ENCODE measurements at regions not wholly inside any gene's neighbourhood (a gene's known extent, or its start where the extent isn't known, plus 50 kb on each side); places are given as distances from the start of the nearest gene placed in this dataset.

DNA sequence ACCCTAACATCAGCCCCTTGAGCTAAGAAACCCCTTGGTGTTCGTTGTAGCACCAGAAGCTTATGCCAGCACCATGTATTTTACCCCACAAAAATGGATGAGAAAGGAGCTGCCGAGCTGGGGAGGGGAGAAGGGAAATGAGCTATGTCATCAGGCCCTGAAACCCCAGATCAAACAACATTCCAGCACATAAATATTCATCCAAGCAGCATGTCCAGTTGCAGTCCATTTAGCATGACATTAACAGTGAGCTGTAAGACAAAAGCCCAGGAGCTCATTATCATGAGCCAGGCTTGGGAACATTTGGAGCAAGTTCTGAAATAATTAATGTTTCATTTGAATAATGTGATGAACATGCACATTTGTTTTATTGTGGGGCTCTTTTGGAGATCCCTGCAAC lies 630.1 kb upstream of the TMEM132C start:
- Histone ChIP-seq H3K27ac (ENCODE audit: low read length) (no peak overlapping the region), H3K9ac (ENCODE audit: low read depth, low read length) (no peak overlapping the region), H3K4me1 (ENCODE audit: insufficient read depth, low read length) (peaks cover 5% of the 10 kb centered on the region), H3K9me3 (ENCODE audit: insufficient read depth, low read depth, low read length) (no peaks in the 10 kb centered on the region), H3K27me3 (ENCODE audit: insufficient read depth, low read length) (no peaks in the 10 kb centered on the region), H3K4me3 (ENCODE audit: low read length) (no peak overlapping the region), H3K36me3 (ENCODE audit: insufficient read depth, low read depth, low read length) (no peaks in the 10 kb centered on the region)

- no peaks in the 10 kb centered on the region for H3K27me3 ChIP-seq (ENCODE audit: insufficient read depth, low read length)
- H3K9me3 ChIP-seq (ENCODE audit: insufficient read depth, low read depth, low read length): no peaks in the 10 kb centered on the region
- no peak overlapping the region for H3K4me3 ChIP-seq (ENCODE audit: low read length)
- no peak overlapping the region for H3K9ac ChIP-seq (ENCODE audit: low read depth, low read length)
- no peaks in the 10 kb centered on the region for H3K36me3 ChIP-seq (ENCODE audit: insufficient read depth, low read depth, low read length)
- no peak overlapping the region for H3K27ac ChIP-seq (ENCODE audit: low read length)
- H3K4me1 ChIP-seq (ENCODE audit: insufficient read depth, low read length): peaks cover 5% of the 10 kb centered on the region
These were observed 626.6 kb upstream of the TMEM132C start for GRCh38 chr12:127640181-127640886.

DNA sequence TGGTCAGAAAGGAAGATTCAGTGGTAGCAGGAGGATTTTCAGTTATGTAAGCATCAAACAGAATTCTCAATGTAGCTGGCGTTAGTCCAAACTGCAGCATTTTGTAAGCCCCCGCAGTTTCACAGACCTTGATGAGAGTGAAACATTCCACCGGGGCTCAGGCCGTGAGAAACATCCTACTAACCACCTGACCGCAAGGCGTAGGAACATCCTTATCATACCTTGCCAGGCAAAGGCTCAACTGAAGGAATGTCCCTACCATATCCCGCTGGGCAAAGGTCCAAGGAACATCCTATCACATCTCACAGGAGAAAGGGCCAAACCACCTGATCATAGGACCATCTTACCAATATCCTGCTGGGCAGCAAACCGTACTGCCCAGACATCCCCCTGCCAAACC lies 624.8 kb upstream of the TMEM132C start:
- H3K4me3 ChIP-seq (ENCODE audit: low read length): no peak overlapping the region
- H3K9me3 ChIP-seq (ENCODE audit: insufficient read depth, low read depth, low read length): no peaks in the 10 kb centered on the region
- no peak overlapping the region for H3K9ac ChIP-seq (ENCODE audit: low read depth, low read length)
- H3K36me3 ChIP-seq (ENCODE audit: insufficient read depth, low read depth, low read length): no peaks in the 10 kb centered on the region
- H3K27me3 ChIP-seq (ENCODE audit: insufficient read depth, low read length): no peaks in the 10 kb centered on the region
- H3K4me1 ChIP-seq (ENCODE audit: insufficient read depth, low read length): no peaks in the 10 kb centered on the region
- no peak overlapping the region for H3K27ac ChIP-seq (ENCODE audit: low read length)

DNA sequence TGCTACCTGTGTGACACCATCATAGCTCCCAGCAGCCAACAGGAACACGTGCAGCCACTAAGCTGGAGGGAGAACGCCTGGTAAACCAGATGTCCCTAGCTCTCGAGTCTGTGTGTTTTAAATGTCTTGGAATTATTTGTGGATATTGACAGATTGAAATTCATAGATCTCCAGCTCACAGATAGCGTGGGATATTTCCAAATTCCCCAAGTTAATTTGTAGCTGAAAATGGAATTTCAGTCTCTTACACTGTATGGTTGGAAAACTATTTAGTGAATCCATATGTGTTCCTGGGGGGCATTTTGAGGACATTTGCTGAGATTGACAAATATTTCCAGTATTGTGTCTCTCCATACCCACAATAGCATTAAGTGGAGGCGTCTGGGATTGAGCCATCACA lies 618.6 kb upstream of the TMEM132C start:
- H3K4me1 ChIP-seq (ENCODE audit: insufficient read depth, low read length): no peaks in the 10 kb centered on the region
- no peak overlapping the region for H3K27ac ChIP-seq (ENCODE audit: low read length)
- no peak overlapping the region for H3K4me3 ChIP-seq (ENCODE audit: low read length)
- H3K27me3 ChIP-seq (ENCODE audit: insufficient read depth, low read length): no peaks in the 10 kb centered on the region
- H3K9me3 ChIP-seq (ENCODE audit: insufficient read depth, low read depth, low read length): no peaks in the 10 kb centered on the region
- H3K36me3 ChIP-seq (ENCODE audit: insufficient read depth, low read depth, low read length): no peaks in the 10 kb centered on the region
- H3K9ac ChIP-seq (ENCODE audit: low read depth, low read length): no peak overlapping the region

- Histone ChIP-seq H3K9me3 (ENCODE audit: insufficient read depth, low read depth, low read length) (no peaks in the 10 kb centered on the region), H3K27me3 (ENCODE audit: insufficient read depth, low read length) (no peaks in the 10 kb centered on the region), H3K27ac (ENCODE audit: low read length) (no peak overlapping the region), H3K4me3 (ENCODE audit: low read length) (no peak overlapping the region), H3K36me3 (ENCODE audit: insufficient read depth, low read depth, low read length) (no peaks in the 10 kb centered on the region), H3K9ac (ENCODE audit: low read depth, low read length) (no peak overlapping the region), H3K4me1 (ENCODE audit: insufficient read depth, low read length) (no peaks in the 10 kb centered on the region)
These were observed 617.0 kb upstream of the TMEM132C start for GRCh38 chr12:127649961-127650360.

GRCh38 chr12:127650626-127651025 lies 616.3 kb upstream of the TMEM132C start:
- Histone ChIP-seq H3K4me1 (ENCODE audit: insufficient read depth, low read length) (no peaks in the 10 kb centered on the region), H3K27me3 (ENCODE audit: insufficient read depth, low read length) (no peaks in the 10 kb centered on the region), H3K36me3 (ENCODE audit: insufficient read depth, low read depth, low read length) (no peaks in the 10 kb centered on the region), H3K9ac (ENCODE audit: low read depth, low read length) (no peak overlapping the region), H3K27ac (ENCODE audit: low read length) (no peak overlapping the region), H3K9me3 (ENCODE audit: insufficient read depth, low read depth, low read length) (no peaks in the 10 kb centered on the region), H3K4me3 (ENCODE audit: low read length) (no peak overlapping the region)

- Histone ChIP-seq H3K4me3 (ENCODE audit: low read length) (no peak overlapping the region), H3K9me3 (ENCODE audit: insufficient read depth, low read depth, low read length) (no peaks in the 10 kb centered on the region), H3K36me3 (ENCODE audit: insufficient read depth, low read depth, low read length) (no peaks in the 10 kb centered on the region), H3K27ac (ENCODE audit: low read length) (no peak overlapping the region), H3K9ac (ENCODE audit: low read depth, low read length) (no peak overlapping the region), H3K4me1 (ENCODE audit: insufficient read depth, low read length) (no peaks in the 10 kb centered on the region; the same call in 1 of the 2 replicates), H3K27me3 (ENCODE audit: insufficient read depth, low read length) (no peaks in the 10 kb centered on the region)
These were observed 614.7 kb upstream of the TMEM132C start for GRCh38 chr12:127652281-127652680.

DNA sequence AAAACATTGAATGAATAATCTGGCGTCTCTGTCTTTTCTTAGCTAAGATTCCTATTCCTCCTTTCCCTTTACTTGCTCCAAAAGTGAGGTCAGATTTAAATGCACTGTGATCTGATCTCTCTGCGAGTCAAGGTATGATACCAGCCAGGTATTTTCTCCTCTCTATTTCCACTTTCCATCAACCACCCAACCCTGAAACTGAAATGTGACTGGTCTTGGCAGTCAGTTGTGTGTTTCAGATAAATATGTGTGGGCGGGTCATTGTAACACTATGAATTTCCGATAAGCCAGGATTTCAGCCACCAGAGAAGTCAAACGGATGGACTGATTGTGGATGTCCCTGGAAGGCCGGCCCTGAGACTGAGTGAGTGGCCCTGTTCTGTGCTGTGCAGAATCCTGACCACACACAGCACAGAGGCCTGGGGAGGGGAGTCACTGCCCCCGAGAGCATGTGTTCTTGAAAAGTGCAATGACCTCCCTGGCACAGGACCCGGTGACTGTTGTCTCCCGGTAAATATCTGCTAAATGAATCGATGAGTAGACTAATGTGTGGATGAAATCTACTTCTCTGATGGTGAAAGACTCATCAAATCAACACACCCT lies 612.5 kb upstream of the TMEM132C start:
- H3K9me3 ChIP-seq (ENCODE audit: insufficient read depth, low read depth, low read length): no peaks in the 10 kb centered on the region
- no peak overlapping the region for H3K4me3 ChIP-seq (ENCODE audit: low read length)
- no peak overlapping the region for H3K9ac ChIP-seq (ENCODE audit: low read depth, low read length)
- H3K27ac ChIP-seq (ENCODE audit: low read length): no peak overlapping the region
- no peaks in the 10 kb centered on the region for H3K27me3 ChIP-seq (ENCODE audit: insufficient read depth, low read length)
- no peaks in the 10 kb centered on the region for H3K36me3 ChIP-seq (ENCODE audit: insufficient read depth, low read depth, low read length)
- H3K4me1 ChIP-seq (ENCODE audit: insufficient read depth, low read length): no peaks in the 10 kb centered on the region; the same call in 1 of the 2 replicates

DNA sequence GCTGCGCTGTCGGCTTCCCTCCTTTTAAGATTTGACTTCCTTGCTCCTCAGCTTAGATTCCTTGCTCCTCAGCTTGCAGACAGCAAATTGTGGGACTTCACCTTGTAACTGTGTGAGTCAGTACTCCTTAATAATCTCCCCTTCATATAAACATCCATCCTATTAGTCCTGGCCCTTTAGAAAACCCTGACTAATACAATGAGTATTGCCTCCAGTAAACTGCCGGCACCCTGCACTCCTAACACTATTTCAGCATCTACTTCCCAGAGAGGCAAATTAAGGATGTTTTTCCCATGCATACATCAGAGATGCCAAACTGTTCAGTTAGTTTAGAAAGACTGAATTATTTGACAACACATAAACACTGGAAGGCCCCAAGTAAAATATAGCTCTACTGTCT lies 611.3 kb upstream of the TMEM132C start:
- no peak overlapping the region for H3K4me3 ChIP-seq (ENCODE audit: low read length)
- H3K9me3 ChIP-seq (ENCODE audit: insufficient read depth, low read depth, low read length): no peaks in the 10 kb centered on the region
- H3K4me1 ChIP-seq (ENCODE audit: insufficient read depth, low read length): no peaks in the 10 kb centered on the region; the same call in 1 of the 2 replicates
- H3K9ac ChIP-seq (ENCODE audit: low read depth, low read length): no peak overlapping the region
- no peaks in the 10 kb centered on the region for H3K27me3 ChIP-seq (ENCODE audit: insufficient read depth, low read length)
- no peak overlapping the region for H3K27ac ChIP-seq (ENCODE audit: low read length)
- H3K36me3 ChIP-seq (ENCODE audit: insufficient read depth, low read depth, low read length): no peaks in the 10 kb centered on the region

GRCh38 chr12:127656266-127656665 lies 610.7 kb upstream of the TMEM132C start:
- H3K4me3 ChIP-seq (ENCODE audit: low read length): no peak overlapping the region
- H3K4me1 ChIP-seq (ENCODE audit: insufficient read depth, low read length): no peaks in the 10 kb centered on the region; the same call in 1 of the 2 replicates
- H3K9ac ChIP-seq (ENCODE audit: low read depth, low read length): no peak overlapping the region
- no peaks in the 10 kb centered on the region for H3K27me3 ChIP-seq (ENCODE audit: insufficient read depth, low read length)
- H3K36me3 ChIP-seq (ENCODE audit: insufficient read depth, low read depth, low read length): no peaks in the 10 kb centered on the region
- no peak overlapping the region for H3K27ac ChIP-seq (ENCODE audit: low read length)
- no peaks in the 10 kb centered on the region for H3K9me3 ChIP-seq (ENCODE audit: insufficient read depth, low read depth, low read length)

- H3K27me3 ChIP-seq (ENCODE audit: insufficient read depth, low read length): no peaks in the 10 kb centered on the region
- H3K9ac ChIP-seq (ENCODE audit: low read depth, low read length): no peak overlapping the region
- H3K27ac ChIP-seq (ENCODE audit: low read length): no peak overlapping the region
- H3K36me3 ChIP-seq (ENCODE audit: insufficient read depth, low read depth, low read length): no peaks in the 10 kb centered on the region
- H3K4me3 ChIP-seq (ENCODE audit: low read length): no peak overlapping the region
- no peaks in the 10 kb centered on the region for H3K9me3 ChIP-seq (ENCODE audit: insufficient read depth, low read depth, low read length)
- no peaks in the 10 kb centered on the region; the same call in 1 of the 2 replicates for H3K4me1 ChIP-seq (ENCODE audit: insufficient read depth, low read length)
These were observed 609.9 kb upstream of the TMEM132C start for GRCh38 chr12:127657036-127657435.

- Histone ChIP-seq H3K36me3 (ENCODE audit: insufficient read depth, low read depth, low read length) (no peaks in the 10 kb centered on the region), H3K4me3 (ENCODE audit: low read length) (no peak overlapping the region), H3K9me3 (ENCODE audit: insufficient read depth, low read depth, low read length) (no peaks in the 10 kb centered on the region), H3K9ac (ENCODE audit: low read depth, low read length) (no peak overlapping the region), H3K4me1 (ENCODE audit: insufficient read depth, low read length) (no peaks in the 10 kb centered on the region; the same call in 1 of the 2 replicates), H3K27me3 (ENCODE audit: insufficient read depth, low read length) (no peaks in the 10 kb centered on the region), H3K27ac (ENCODE audit: low read length) (no peak overlapping the region)
These were observed 606.0 kb upstream of the TMEM132C start for GRCh38 chr12:127660961-127661360.

Measured in iPS-20b (cell line).